MV-4-11 (cell line): ENCODE measurements at regions not wholly inside any gene's neighbourhood (a gene's known extent, or its start where the extent isn't known, plus 50 kb on each side); places are given as distances from the start of the nearest gene placed in this dataset.

Experiments used
- DNase-seq: peaks from one replicate; lab custom pipeline; 2025; lab: John Stamatoyannopoulos, UW

DNA sequence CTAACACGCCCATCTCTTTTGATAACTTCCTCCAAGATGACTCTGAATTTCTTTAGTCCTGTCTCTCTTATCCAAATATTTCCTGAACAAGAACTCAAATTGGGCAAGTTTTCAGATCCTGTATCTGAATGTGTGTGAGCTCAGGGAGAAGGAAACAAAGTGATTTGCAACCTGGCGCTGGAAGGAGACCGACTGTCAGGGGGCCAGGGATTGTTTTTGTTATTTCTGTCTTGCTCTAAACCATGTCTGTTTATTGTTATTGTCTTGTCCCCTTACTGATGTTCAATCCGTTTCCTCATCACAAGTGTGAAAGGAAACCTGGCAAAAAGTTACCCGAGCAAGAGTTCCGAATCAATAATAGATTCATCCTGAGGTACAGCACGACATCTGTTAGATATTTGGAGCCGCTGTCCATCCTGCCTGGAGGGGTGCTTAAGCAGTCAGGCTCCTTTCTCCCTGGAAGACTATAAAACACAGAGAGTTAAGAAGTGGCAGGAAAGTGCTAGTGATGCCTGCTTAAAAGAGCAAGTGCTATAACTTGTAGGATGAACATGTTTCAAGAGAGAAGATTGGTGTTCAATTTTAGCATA is 132.5 kb upstream of the OSR1 start:
- DNase-seq = no peak

DNA sequence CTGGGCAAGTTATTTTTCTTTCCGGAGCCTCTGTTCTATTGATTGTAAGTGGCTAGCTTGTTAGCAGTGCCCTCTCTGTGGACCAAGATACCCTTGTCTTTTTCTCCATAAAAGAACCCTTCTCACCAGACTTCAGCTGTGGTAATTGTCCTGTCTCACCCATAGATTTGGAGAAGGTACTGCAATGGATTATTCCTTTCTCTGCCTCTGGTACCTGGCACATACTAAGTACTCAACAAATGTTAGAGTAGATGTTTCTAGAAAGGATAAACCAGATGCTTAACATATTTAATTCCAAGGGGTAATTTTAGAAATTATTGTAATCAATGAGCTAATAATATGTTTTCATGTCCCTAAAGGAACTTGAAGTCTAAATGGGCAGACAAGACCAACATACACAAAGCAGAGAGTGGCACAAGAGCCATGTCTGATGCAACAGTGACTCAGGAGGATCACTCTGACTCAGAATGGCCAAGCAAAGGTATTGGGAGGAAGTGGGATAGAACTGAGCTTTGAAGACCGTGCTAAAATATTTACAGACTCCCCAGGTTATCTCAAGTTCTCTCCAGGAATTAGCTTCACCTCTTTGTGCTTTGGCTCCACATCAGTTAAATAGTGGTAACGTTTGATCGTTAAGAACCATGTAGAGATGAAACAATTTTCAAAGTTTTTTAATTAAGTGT is 129.7 kb upstream of the OSR1 start:
- DNase-seq = peak; percentile 52

DNA sequence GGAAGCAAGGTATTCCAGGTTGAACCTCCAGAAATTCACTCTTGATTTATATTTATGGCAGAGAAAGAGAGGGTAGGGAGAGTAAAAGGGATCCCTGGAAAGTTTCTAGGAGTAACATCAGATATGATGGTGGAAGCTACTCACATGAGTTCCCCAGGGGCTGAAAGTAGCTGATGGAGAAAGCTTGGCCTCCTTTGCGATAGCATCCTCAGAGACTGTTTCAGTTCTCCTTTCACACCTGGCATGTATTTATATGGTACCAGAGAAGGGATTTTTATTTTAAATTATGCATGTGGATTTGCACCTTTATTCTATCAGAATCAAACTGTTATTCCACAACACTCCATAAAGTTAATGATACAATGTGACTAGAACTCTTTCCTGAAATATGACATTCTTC is 126.3 kb upstream of the OSR1 start:
- DNase-seq = no peak

DNA sequence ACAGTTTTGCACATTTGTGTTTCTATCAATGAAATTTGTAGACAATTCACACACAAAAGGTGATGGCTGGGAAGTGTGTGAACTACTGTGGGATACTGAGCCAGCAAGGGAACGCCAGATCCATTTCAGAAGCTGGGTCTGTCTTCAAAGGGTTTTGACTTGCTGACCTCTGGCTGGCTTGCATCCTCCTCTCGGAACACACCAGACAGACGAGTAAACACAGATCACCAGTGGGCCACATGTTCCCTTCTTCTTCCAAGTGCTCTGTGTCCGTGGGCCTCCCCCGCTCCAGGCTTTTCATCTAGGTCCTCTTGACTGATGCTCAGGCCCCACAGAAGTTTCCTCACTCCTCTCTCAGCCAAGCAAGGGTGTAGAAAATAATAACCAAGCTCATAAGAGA is 122.2 kb upstream of the OSR1 start:
- no peak for DNase-seq

DNA sequence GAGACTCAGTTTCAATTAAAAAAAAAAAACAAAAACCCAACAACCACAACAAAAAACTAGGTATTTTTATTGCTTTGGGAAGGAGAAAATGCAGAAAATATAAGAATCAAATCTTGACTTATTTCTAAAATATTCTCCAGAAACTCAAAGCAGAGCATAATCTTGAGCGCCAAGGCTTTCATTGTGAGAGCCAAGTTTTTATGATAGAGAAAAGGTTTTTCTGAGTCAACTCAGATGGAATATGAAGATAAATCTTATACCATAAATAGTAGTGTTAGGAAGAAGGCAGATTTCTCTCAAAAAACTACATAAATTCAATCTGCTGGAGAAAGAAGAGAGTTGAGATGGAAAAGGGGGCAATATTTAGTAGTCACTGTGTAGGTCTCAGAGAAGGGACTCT is 121.2 kb upstream of the OSR1 start:
- DNase-seq = no peak

DNA sequence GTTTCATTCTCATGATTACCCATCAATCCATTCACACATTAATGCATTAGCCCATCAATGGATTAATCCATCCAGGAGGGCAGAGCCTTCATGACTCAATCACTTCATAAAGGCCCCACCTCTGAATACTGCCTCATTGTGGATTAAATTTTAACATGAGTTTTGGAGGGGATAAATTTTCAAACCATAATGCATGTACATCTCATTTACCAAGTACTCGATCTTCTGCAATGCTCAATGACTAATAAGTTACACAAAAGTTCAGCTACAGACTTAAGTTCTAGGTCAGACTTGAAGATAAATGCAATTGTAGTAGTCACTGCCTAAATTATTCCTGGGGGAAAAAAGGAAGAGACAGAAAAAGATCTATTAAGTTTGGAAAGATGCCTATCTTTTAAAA is 120.0 kb upstream of the OSR1 start:
- DNase-seq = no peak

DNA sequence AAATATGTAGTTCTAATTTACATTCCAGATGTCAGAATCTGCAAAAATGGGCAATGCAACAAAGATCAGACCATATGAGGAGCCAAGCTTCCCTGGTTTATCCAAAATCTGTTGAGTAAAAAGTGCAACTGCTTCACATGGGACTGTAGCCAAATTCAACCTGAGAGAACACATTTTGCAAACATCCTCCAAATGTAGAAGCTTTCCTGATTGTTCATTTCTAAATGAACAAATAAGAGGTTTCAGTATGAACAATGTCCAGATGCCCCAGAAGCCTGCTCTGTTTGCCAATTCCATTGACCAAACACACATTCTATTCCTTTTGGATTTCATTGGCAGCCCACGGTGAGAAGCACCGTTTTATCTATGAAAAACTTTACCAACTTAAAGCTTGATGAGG is 117.9 kb upstream of the OSR1 start:
- no peak for DNase-seq

DNA sequence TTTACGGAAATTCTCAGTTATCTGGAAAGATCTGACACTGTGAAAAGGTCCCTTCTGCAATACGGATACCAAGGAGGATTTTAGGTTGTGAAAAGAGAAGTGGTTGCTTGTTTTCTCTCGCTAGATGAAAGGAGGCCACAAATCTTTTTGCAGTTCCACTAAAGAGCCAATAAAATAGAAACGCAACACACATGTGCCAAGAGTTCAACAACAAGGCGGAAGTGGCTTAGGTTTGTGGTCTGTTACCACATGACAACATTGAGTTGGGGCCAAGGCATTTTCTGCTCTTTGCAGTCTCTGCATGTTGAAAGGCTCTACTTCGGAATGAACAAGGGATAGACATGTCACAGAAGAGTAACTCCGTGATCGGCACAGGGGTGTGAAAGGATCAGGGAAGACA is 115.7 kb upstream of the OSR1 start:
- DNase-seq = peak; percentile 99

DNA sequence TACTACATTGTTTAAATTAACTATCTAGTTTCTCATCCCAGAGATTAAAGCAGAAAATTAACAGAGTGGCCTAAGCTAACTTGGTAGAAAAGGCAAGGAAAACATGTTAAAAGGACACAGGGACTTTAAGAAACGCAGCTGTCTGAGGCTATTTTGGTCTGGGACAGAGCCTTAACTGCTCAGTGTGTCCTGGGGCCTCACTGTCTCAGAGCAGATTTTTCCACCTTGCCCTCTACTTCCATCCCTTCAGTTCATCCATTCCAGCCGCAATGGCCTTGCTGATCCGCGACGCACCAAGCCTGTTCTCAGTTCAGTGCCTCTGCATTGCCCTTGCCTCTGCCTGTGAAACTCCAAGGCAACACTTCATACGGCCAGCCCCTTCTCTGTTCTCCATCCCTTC is 114.9 kb upstream of the OSR1 start:
- DNase-seq = no peak

DNA sequence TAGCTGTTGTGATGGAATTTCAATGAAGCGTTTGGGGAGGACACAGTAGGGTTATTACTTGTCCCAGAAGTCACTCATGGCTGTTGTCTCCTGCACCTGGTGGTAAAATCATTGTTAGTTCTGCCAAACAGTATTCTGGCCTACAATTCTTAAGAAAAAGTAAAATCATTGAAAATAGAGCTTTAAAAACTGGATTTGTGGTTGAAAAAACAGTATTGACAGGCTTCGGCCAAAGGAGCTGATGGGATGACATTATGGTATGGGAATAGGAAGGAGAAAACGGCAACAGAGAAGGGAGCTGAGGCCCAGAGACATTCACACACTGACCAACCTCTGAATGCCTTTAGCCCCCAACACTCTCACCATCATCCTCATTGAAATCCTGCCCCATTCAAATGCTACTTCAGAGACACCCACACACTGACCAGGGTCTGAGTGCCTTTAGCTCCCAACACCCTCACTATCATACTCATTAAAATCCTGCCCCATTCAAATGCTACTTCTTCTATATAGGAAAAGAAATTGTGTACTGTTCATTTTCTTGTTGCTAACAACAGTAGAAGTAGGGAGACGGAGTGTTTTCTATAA is 114.1 kb upstream of the OSR1 start:
- DNase-seq = no peak

DNA sequence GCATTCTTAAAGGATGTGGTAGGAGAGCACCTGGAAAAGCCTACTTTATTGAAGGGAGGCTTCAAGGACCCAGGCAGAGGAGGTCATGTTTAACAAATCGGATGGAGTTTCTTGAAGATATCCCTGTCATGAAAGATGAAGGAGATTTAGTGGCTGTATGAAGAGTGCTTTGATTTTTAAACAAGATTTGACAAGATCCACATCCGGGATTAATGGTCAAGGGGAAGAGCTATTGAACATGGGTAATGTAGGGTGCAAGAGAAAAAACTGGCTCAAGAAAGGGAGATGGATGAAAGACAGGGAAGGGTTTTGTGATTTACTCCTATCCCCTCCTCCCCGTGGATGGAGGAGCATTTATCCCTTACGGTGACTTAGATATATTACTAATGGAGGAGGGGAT is 113.1 kb upstream of the OSR1 start:
- DNase-seq = no peak

DNA sequence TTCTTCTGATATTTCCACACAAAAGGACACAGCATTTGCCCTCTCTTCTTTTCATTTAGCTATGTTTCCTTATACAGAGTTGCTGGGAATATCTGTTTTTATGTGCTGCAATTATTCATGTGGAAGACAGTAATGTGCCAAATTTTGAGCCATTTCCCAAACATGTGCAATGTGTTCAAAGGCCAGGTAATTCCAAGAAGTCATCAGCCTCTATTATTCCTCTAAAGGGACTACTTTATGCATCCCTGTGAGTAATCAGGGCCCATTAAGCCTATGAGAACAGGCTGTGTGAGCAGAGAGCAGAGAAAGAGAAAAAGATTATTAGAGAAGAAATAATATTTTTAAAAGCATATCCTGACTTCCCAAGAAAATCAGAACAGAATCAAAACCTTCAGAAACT is 107.6 kb upstream of the OSR1 start:
- DNase-seq = no peak

DNA sequence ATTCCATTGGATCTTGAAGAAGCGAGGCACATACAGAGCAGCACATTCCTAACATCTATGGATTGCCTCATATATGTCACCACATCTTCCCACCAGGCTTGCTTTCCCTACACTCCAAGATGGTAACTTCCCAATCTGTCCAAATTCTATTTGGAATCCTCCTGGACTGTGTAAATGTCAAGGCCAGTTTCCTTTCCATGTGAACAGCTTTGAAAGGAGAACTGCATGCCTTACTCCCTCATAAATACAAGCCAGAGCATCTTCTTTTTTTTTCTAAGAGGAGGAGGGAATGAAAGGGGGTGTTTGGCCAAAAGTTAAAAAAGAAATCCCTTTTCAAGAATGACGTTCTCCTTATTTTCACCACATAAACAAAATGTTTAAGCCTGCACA is 103.8 kb upstream of the OSR1 start:
- no peak for DNase-seq

DNA sequence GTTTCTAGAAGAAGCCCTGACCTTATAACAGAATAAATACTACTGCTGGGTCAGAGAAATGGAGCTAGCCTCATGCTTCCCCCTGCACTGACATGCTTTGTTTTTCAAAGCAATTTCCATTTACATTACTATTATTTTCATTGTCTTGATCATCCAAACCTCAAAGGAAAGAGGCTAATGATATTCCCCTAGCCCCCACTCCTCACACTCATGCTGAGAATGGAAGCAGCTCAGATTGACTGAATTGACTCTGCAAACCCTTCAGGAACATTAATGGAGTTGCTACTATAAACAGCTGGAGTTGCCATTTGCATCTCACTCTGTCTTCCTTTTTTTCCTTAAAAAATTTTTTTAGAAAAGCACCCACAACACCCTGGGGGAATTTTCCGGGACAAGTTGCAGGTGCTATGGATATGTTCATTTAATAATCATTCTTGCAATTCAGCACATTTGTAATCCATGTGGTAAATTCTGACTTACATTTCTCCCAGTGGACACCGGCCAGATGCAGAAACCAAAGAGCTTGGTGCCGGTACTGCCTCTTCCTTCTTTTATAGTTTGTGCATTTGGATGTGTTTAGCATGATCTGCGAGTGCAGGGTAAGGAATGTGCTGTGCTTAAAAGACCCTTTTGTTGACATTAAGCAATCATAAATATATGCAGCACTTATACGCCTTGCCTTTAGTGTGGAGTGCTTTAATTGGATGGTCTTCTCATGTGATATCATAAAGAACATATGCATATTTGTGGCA is 103.3 kb upstream of the OSR1 start:
- DNase-seq = no peak

DNA sequence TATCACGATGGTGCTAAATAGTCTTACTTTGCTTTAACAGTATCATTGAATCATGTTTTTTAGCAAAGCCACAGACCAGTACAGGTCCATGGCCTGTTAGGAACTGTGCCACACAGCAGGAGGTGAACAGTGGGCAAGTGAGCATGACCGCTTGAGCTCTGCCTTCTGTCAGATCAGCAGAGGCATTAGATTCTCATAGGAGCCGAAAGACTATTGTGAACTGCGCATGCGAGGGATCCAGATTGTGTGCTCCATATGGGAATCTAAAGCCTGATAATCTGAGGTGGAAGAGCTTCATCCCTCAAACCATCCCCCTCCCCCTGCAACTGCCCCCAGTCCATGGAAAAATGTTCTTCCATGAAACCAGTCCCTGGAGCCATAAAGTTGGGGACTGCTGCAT is 102.3 kb upstream of the OSR1 start:
- no peak for DNase-seq

DNA sequence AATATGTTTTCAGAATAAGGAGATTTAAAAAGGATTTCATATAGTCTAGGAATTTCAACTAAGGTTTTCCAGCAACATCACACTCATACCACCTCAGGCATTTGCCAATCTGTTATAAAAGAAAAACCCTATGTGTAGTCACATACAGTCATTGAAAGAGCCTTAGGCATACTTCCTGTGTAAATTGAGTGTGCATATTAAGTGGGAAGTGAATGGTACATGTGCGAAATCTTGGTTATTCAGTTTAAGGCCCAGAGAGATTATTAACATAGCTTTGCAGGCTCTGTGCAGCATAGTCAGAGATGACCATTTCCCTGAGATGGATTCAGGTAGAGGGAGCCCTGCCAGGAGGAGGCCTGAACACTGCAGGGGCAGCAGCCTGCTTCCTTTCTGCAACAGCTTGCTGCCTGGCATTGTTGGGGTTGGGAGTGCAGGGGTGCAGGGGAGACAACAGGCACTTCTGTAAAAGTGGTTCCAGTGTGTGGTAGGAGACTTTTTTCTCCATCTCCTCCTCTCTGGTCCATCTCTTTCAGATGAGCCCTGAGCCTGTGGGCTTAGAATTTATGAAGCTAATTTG is 100.1 kb upstream of the OSR1 start:
- no peak for DNase-seq

DNA sequence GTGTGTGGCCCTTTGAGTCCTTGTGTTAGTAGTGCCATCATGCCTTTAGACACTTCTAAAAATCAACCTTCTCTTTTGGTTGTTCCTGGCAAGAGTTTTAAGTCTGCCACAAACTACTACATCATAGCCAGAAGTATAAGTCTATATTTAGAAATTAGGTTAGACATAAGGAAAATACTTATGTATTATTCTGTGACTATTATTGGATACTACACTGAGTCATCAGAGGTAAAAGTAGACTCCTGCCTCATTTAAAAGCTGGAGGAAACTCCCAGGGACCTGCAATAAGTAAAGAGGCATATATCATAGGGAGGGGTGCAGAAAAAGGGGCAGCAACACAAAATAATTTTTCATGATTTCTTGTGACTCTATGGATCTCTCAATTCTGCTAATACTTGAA is 99.4 kb upstream of the OSR1 start:
- DNase-seq = no peak

DNA sequence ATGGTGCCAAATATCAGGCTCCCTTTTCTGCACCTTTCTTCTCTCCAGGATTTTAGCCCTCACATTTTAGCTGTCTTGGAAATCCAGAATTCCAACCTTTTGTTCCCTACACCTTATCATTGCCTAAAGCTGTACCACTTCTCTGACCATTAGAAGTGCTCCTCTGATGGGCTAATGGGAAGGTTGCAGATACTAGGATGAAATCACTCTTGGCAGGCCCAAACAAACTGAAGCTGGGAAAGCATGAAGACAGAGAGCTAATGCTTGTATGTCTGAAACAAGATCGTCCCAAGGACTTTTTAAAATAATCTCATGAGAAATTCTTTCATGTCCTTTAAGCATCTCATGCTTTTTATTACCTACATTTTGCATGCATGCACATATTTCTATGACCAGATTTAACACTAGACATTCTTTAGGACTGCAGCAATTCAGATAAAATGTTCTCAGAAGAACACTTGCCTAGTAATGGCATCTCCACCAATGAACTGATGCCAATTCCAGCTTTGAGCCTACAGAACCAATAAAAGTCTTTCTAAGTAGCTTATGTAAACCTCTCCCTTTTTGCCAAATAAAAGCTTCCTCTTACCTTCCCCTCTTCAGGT is 98.4 kb upstream of the OSR1 start:
- DNase-seq = no peak

DNA sequence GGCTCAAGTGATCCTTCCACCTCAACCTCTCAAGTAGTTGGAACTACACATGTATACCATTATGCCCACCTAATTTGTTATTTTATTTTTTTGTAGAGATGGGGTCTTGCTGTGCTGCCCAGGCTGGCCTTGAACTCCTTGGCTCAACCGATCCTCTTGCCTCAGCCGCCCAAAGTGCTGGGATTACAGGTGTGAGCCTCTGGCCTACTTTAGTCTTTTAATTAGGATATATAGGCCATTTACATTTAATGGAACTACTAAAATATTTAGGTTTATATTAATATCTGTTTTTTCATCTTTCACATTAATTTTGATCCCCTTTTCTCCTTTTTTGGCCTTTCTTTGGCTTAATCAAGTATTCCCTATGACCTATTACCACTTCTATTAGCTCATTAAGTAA is 95.7 kb upstream of the OSR1 start:
- no peak for DNase-seq

DNA sequence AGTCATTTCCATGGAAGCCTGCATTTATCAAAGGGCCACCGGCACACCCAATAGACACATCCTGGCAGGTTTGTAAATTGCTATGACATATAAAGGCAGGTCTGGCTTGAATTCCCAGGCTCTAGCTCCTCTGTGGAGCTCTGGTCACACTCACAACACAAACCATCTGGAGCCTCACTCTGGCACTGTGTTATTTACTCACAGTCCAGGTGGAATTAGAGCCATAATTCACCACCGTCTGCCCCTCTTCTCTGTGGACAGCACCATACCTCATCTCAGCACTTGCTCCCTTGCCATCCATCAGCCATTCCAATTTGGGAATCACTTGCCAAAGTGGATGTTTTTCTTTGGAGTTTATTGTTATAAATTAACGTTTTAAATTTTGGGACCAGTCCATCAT is 84.3 kb upstream of the OSR1 start:
- DNase-seq = no peak

DNA sequence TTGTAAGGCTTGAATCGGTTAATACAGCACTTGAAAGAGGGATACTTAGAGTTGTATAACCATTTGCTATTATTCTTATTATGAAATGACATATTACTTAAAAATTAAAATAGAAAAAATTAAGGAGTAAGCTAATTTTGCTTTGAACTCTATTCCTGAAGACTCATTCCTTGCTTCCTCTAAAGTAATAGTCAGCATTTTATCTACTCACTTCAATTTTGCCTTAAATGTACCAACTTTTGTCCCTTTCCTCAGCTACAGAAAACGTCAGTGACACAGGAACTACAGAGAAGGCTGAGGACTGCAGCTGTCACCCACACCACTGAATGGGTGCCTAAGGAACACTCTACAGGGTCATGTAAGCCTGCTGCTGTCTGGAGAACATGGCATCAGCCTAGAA is 80.7 kb upstream of the OSR1 start:
- no peak for DNase-seq

DNA sequence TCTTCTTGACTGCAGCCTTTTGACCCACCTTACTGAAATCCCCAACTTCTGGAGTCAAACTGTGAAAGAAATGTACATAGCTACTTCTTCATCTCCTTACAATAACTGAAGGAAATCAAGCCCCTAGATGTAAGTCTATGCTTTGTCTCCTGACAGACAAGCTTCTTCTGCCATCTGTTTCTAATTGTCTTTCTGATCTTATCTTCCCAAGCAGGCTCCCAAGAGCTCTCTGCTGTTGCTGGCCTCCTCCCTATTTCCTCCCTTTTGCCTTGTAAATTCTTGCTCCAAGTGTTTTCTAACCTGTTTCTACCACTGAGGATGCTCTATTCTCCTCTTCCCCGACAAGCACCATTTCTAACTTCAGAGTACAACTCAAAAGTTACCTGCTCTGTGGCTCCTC is 77.4 kb upstream of the OSR1 start:
- no peak for DNase-seq

DNA sequence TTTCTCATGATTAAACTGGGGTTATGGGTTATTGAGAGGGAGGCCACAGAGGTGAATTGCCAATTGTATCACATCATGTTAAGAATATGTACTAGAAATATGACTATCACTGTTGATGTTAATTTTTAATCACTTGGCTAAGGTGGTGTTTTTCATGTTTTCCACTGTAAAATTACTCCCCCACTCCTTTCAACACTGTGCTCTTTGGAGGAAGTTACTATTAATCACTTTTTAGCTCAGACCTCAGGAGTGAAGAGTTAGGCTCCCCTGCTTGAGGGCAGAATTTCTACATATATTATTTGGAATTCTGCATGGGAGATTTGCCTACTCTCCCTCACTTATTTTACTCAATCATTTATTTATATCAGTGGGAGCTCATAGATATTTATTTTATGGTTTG is 76.0 kb upstream of the OSR1 start:
- DNase-seq = no peak
